Thyroid gland (tissue), 4 donors: ENCODE measurements at regions not wholly inside any gene's neighbourhood (a gene's known extent, or its start where the extent isn't known, plus 50 kb on each side); places are given as distances from the start of the nearest gene placed in this dataset.

Experiments
- DNase-seq, 2 donors: peaks; one replicate each; pipeline ENCODE4 v3.0.0-alpha.2; 2019
- H3K27ac ChIP-seq, 3 donors: fragments of 200-600 bp; sonication (generic); 1 replicate in 2 of 3; 2 replicates in 1 of 3; pipeline ENCODE4 v1.5.1; 2016 to 2019; ENCODE audit warnings: mild to moderate bottlenecking in 1 of 3, moderate library complexity in 1 of 3
- H3K27me3 ChIP-seq: fragments of 200-600 bp; sonication (generic); one replicate; pipeline ENCODE4 v1.5.1; 2019
- H3K36me3 ChIP-seq, 2 donors: fragments of 200-600 bp; sonication (generic); one replicate each; pipeline ENCODE4 v1.5.1; 2016 to 2019
- H3K4me1 ChIP-seq, 2 donors: fragments of 200-600 bp; sonication (generic); one replicate each; pipeline ENCODE4 v1.5.1; 2017 to 2019
- H3K4me3 ChIP-seq, 3 donors: fragments of 200-600 bp; sonication (generic); replicated peaks in 1 of 3; 1 replicate in 2 of 3; 2 replicates in 1 of 3; pipeline ENCODE4 v1.5.1; 2016; ENCODE audit warnings: mild to moderate bottlenecking in 1 of 3
- H3K9me3 ChIP-seq: fragments of 200-600 bp; sonication (generic); one replicate; pipeline ENCODE4 v1.5.1; 2017
- CTCF ChIP-seq, 6 experiments: fragments of 200-600 bp in 3 of 6; fragments of 450-650 bp in 3 of 6; sonication (generic) in 3 of 6; IDR thresholded peaks; one replicate each; pipeline ENCODE4 v1.5.1; 2016 to 2019; ENCODE audit warnings: antibody characterized with exemption in 6 of 6, mild to moderate bottlenecking in 2 of 6, inconsistent platforms in 1 of 6, moderate library complexity in 1 of 6
- POLR2A ChIP-seq, 2 donors: fragments of 450-650 bp; IDR thresholded peaks; one replicate each; pipeline ENCODE4 v1.6.1; 2017; ENCODE audit warnings: antibody characterized with exemption in 2 of 2, mild to moderate bottlenecking in 2 of 2, moderate library complexity in 1 of 2
- WGBS, 2 donors: methylation state at CpG; one replicate each; pipeline ENCODE4 v1.1.5; 2017; 5-methylcytosine and 5-hydroxymethylcytosine counted together
- intact Hi-C: fragments of 100-400 bp; cut with DNase I; formaldehyde crosslinking; loops from one replicate; pipeline ENCODE4 v1.15.1; 2023

GRCh38 chr3:150357923-150358607 is 50.0 kb upstream of the TSC22D2 start:
- 92 to 93% methylated on average over 10 of the region's 10 CpGs for WGBS, 2 donors

DNA sequence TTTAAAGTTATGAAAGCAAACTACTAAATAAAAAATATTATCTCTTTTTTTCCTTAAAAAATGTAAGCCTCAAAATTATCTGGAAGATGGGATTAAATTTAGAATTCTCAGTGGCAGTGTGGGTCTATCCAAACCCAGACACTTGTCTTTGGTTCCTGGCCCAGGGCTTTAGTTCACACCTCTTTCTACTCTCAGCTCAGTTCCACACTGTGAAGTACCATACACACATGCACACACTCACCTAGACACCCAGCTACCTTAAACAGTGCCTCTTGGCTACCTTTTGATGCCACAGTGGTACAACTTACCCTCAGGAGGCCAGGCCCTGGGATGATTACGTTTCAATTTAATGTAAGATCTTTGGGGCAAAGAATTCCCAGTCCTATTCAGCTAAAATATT is 51.0 kb upstream of the TSC22D2 start:
- H3K4me1 ChIP-seq, result no peaks in the 10 kb centered on the region
- H3K27ac ChIP-seq, result no peak overlapping the region
- WGBS, 2 donors, result 76 to 94% methylated on average over 1 of the region's 1 CpG
- no peaks in the 10 kb centered on the region for H3K27me3 ChIP-seq
- intact Hi-C loops, result no loop called here
- H3K36me3 ChIP-seq, result no peaks in the 10 kb centered on the region
- no peaks in the 10 kb centered on the region for H3K9me3 ChIP-seq
- H3K4me3 ChIP-seq, result no peak overlapping the region
- TF ChIP-seq POLR2A (IDR thresholded peaks at IDR 0.05), result no peak
- TF ChIP-seq CTCF (IDR thresholded peaks at IDR 0.05), result no peak
- no peak for DNase-seq

More at GRCh38 chr3:150357923-150358607, 50.0 kb upstream of the TSC22D2 start:
- no peak for DNase-seq
- no peak overlapping the region for H3K27ac ChIP-seq
- intact Hi-C loops, result no loop called here
- no peaks in the 10 kb centered on the region for H3K9me3 ChIP-seq
- H3K27me3 ChIP-seq, result no peaks in the 10 kb centered on the region
- TF ChIP-seq CTCF (IDR thresholded peaks at IDR 0.05), result no peak
- no peak for TF ChIP-seq POLR2A (IDR thresholded peaks at IDR 0.05)
- no peaks in the 10 kb centered on the region for H3K36me3 ChIP-seq
- no peaks in the 10 kb centered on the region for H3K4me1 ChIP-seq
- no peak overlapping the region for H3K4me3 ChIP-seq

- H3K4me3 ChIP-seq, result no peak overlapping the region
- WGBS, 2 donors, result 66 to 70% methylated on average over 1 of the region's 1 CpG
- H3K27ac ChIP-seq, result no peak overlapping the region
- H3K27me3 ChIP-seq, result no peaks in the 10 kb centered on the region
- DNase-seq, result no peak
- no peaks in the 10 kb centered on the region for H3K36me3 ChIP-seq
- H3K4me1 ChIP-seq, result no peaks in the 10 kb centered on the region
- TF ChIP-seq POLR2A (IDR thresholded peaks at IDR 0.05), result no peak
- no peak for TF ChIP-seq CTCF (IDR thresholded peaks at IDR 0.05)
- intact Hi-C loops, result no loop called here
- no peaks in the 10 kb centered on the region for H3K9me3 ChIP-seq
Measured at GRCh38 chr3:150355574-150355973, 52.5 kb upstream of the TSC22D2 start.

GRCh38 chr3:150352931-150353330 is 55.2 kb upstream of the TSC22D2 start:
- Histone ChIP-seq H3K36me3 (no peaks in the 10 kb centered on the region), H3K4me1 (peaks cover 0 to 16% of the 10 kb centered on the region in 2 donors), H3K9me3 (no peaks in the 10 kb centered on the region), H3K27ac (no peak overlapping the region), H3K27me3 (no peaks in the 10 kb centered on the region), H3K4me3 (no peak overlapping the region)
- TF ChIP-seq POLR2A (IDR thresholded peaks at IDR 0.05) (no peak), CTCF (IDR thresholded peaks at IDR 0.05) (no peak)
- DNase-seq, result no peak
- intact Hi-C loops, result no loop called here
- WGBS, 2 donors, result 95% methylated on average over 4 of the region's 4 CpGs

GRCh38 chr3:150351398-150351797 is 56.7 kb upstream of the TSC22D2 start:
- H3K36me3 ChIP-seq, result no peaks in the 10 kb centered on the region
- no peaks in the 10 kb centered on the region for H3K27me3 ChIP-seq
- no peak overlapping the region for H3K4me3 ChIP-seq
- peaks cover 6 to 25% of the 10 kb centered on the region in 2 donors for H3K4me1 ChIP-seq
- no peak for DNase-seq
- TF ChIP-seq POLR2A (IDR thresholded peaks at IDR 0.05), result no peak
- TF ChIP-seq CTCF (IDR thresholded peaks at IDR 0.05), result no peak
- no peak overlapping the region for H3K27ac ChIP-seq
- 93 to 94% methylated on average over 3 of the region's 3 CpGs for WGBS, 2 donors
- H3K9me3 ChIP-seq, result no peaks in the 10 kb centered on the region
- intact Hi-C loops, result no loop called here
